SK-N-SH (cell line): ENCODE measurements at regions not wholly inside any gene's neighbourhood (a gene's known extent, or its start where the extent isn't known, plus 50 kb on each side); places are given as distances from the start of the nearest gene placed in this dataset.
A peak's percentile ranks its signal among the peaks of the same experiment; 100 is the strongest.

Experiments
- CTCF ChIA-PET: fragments of 300-600, 350-600 bp; formaldehyde crosslinking; extraction: SDS; loops from one replicate; lab custom pipeline; 2021; lab: Yijun Ruan, JAX
- POLR2A ChIA-PET: fragments of 350-600 bp; sonication (Branson Sonifier 250); formaldehyde crosslinking; extraction: SDS; loops from one replicate; lab custom pipeline; 2020; ENCODE audit warnings: antibody characterized with exemption, inconsistent platforms; lab: Yijun Ruan, JAX
- DNase-seq: peaks from one replicate; pipeline ENCODE4 v3.0.0; 2012
- H2AFZ ChIP-seq: fragments of 200-600 bp; sonication (generic); 2 replicates; pipeline ENCODE4 v1.8.1; 2016; ENCODE audit warnings: antibody characterized with exemption, mild to moderate bottlenecking, low read depth
- H3F3A ChIP-seq: fragments of 200-600 bp; sonication (generic); replicated peaks from 2 replicates; pipeline ENCODE3; 2016; ENCODE audit warnings: antibody characterized with exemption, mild to moderate bottlenecking; ENCODE audit not compliant: insufficient read depth
- H3K27ac ChIP-seq, 2 experiments: fragments of 200-500 bp in 1 of 2; fragments of 200-600 bp in 1 of 2; sonication (Bioruptor generic) in 1 of 2; sonication (generic), shearing (Covaris generic) in 1 of 2; 2 replicates each; pipeline versions ENCODE4 v1.5.1 to v1.6.1; 2014 to 2016; ENCODE audit warnings: low read depth in 2 of 2, inconsistent platforms in 1 of 2, low read length in 1 of 2, mild to moderate bottlenecking in 1 of 2, mixed read lengths in 1 of 2
- H3K27me3 ChIP-seq: fragments of 200-600 bp; sonication (generic), shearing (Covaris generic); 2 replicates; pipeline ENCODE4 v1.6.1; 2016; ENCODE audit warnings: mixed run types; ENCODE audit not compliant: insufficient read depth
- H3K36me3 ChIP-seq, 2 experiments: fragments of 200-500 bp in 1 of 2; fragments of 200-600 bp in 1 of 2; sonication (Bioruptor generic) in 1 of 2; sonication (generic) in 1 of 2; replicated peaks in 1 of 2; 2 replicates each; pipeline versions ENCODE3 to v1.5.1; 2014 to 2016; ENCODE audit warnings: low read length in 1 of 2, mild to moderate bottlenecking in 1 of 2; ENCODE audit not compliant: insufficient read depth in 2 of 2, control insufficient read depth in 1 of 2
- H3K4me1 ChIP-seq, 2 experiments: fragments of 200-500 bp in 1 of 2; fragments of 200-600 bp in 1 of 2; sonication (Bioruptor generic) in 1 of 2; sonication (generic), shearing (Covaris generic) in 1 of 2; 2 replicates each; pipeline versions ENCODE4 v1.5.1 to v1.6.1; 2014 to 2016; ENCODE audit warnings: low read depth in 1 of 2, low read length in 1 of 2, mixed run types in 1 of 2; ENCODE audit not compliant: insufficient read depth in 2 of 2, control insufficient read depth in 1 of 2
- H3K4me2 ChIP-seq: fragments of 200-600 bp; sonication (generic), shearing (Covaris generic); 2 replicates; pipeline ENCODE4 v1.6.1; 2017; ENCODE audit warnings: mixed run types
- H3K4me3 ChIP-seq, 2 experiments: fragments of 200-500 bp in 1 of 2; fragments of 200-600 bp in 1 of 2; sonication (Bioruptor generic) in 1 of 2; sonication (generic), shearing (Covaris generic) in 1 of 2; 2 replicates each; pipeline versions ENCODE4 v1.5.1 to v1.8.1; 2014 to 2016; ENCODE audit warnings: low read depth in 2 of 2, inconsistent platforms in 1 of 2, low read length in 1 of 2, mild to moderate bottlenecking in 1 of 2, mixed read lengths in 1 of 2, moderate library complexity in 1 of 2
- H3K79me2 ChIP-seq: fragments of 200-600 bp; sonication (generic); 2 replicates; pipeline ENCODE4 v1.8.1; 2017; ENCODE audit warnings: mild to moderate bottlenecking; ENCODE audit not compliant: insufficient read depth
- H3K9ac ChIP-seq: fragments of 200-600 bp; sonication (generic); 2 replicates; pipeline ENCODE4 v1.6.1; 2017; ENCODE audit warnings: mixed run types
- H3K9me2 ChIP-seq: fragments of 200-600 bp; sonication (generic); 2 replicates; pipeline ENCODE4 v1.6.1; 2017; ENCODE audit warnings: mixed run types
- H3K9me3 ChIP-seq: fragments of 200-600 bp; sonication (generic); 2 replicates; pipeline ENCODE4 v1.6.1; 2017; ENCODE audit warnings: mixed run types, mild to moderate bottlenecking, moderate library complexity
- H4K20me1 ChIP-seq: fragments of 200-600 bp; sonication (generic); 2 replicates; pipeline ENCODE4 v1.6.1; 2017; ENCODE audit warnings: mild to moderate bottlenecking, mixed run types; ENCODE audit not compliant: insufficient read depth
- EP300 ChIP-seq, 2 experiments: IDR thresholded peaks; 2 replicates each; pipeline versions ENCODE4 v1.4.0 to v1.6.1; 2012; ENCODE audit warnings: borderline replicate concordance in 1 of 2, low read depth in 1 of 2, low read length in 1 of 2
- FOSL2 ChIP-seq: IDR thresholded peaks from 2 replicates; pipeline ENCODE4 v1.4.0; 2012; ENCODE audit warnings: low read depth, mild to moderate bottlenecking, moderate library complexity, borderline replicate concordance
- FOXM1 ChIP-seq: IDR thresholded peaks from 2 replicates; pipeline ENCODE4 v1.4.0; 2012; ENCODE audit warnings: low read depth, mild to moderate bottlenecking
- JUND ChIP-seq: IDR thresholded peaks from 2 replicates; pipeline ENCODE4 v1.4.0; 2012
- NFIC ChIP-seq: IDR thresholded peaks from 2 replicates; pipeline ENCODE4 v1.4.0; 2012; ENCODE audit warnings: borderline replicate concordance
- RAD21 ChIP-seq: IDR thresholded peaks from 2 replicates; pipeline ENCODE4 v1.6.1; 2012; ENCODE audit warnings: mild to moderate bottlenecking, low read length
- RFX5 ChIP-seq: IDR thresholded peaks from 2 replicates; pipeline ENCODE4 v1.6.1; 2012; ENCODE audit warnings: mild to moderate bottlenecking, improper control_type of control experiment, low read length
- SIN3A ChIP-seq: IDR thresholded peaks from 2 replicates; pipeline ENCODE4 v1.6.1; 2012; ENCODE audit warnings: low read depth, mild to moderate bottlenecking, low read length, moderate library complexity, borderline replicate concordance
- SMC3 ChIP-seq: IDR thresholded peaks from 2 replicates; pipeline ENCODE4 v1.6.1; 2012; ENCODE audit warnings: low read depth, low read length, improper control_type of control experiment
- TEAD4 ChIP-seq: IDR thresholded peaks from 2 replicates; pipeline ENCODE4 v1.4.0; 2012; ENCODE audit warnings: mild to moderate bottlenecking, borderline replicate concordance; ENCODE audit not compliant: insufficient read depth
- YY1 ChIP-seq: IDR thresholded peaks from 2 replicates; pipeline ENCODE4 v1.4.0; 2012; ENCODE audit warnings: low read depth, mild to moderate bottlenecking
- WGBS: methylation state at CpG from one replicate; pipeline ENCODE4 v1.1.6; 2017; ENCODE audit warnings: low lambda C conversion rate; 5-methylcytosine and 5-hydroxymethylcytosine counted together
- TF ChIP-seq, protein P1 (sequence below): IDR thresholded peaks from 2 replicates; pipeline ENCODE4 v1.4.0; 2012; ENCODE audit warnings: low read depth
- TF ChIP-seq, protein P2 (sequence below): IDR thresholded peaks from 2 replicates; pipeline ENCODE4; 2012
- TF ChIP-seq, protein P3 (sequence below): IDR thresholded peaks from 2 replicates; pipeline ENCODE4 v1.4.0; 2012; ENCODE audit warnings: low read depth, borderline replicate concordance
- TF ChIP-seq, protein P4 (sequence below): IDR thresholded peaks from 2 replicates; pipeline ENCODE4 v1.4.0; 2012; ENCODE audit warnings: low read depth, borderline replicate concordance

DNA sequence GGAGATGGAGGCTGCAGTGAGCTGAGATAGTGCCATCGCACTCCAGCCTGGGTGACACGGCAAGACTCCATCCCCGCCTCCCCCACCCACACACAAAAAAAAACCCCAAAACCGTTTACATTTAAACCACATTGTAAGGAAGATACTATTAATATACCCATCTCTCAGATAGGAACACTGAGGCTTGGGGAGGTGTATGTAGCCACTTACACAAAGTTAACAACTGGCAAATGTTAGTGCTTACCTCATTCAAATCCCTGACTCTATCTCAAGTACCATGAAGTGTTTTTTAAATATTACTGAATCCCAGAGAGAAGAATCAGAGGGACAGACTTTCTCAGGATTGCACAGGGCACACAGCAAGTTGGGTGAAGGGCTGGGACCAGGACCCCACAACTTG, 164.5 kb downstream of the MIAT start:
- Histone ChIP-seq H2AFZ (no peak overlapping the region), H3K79me2 (no peaks in the 10 kb centered on the region), H3K27ac (no peak overlapping the region), H3K4me2 (no peak overlapping the region), H3K9me3 (no peaks in the 10 kb centered on the region), H3K27me3 (no peaks in the 10 kb centered on the region), H3F3A (no peaks in the 10 kb centered on the region), H3K9ac (no peak overlapping the region), H3K9me2 (no peaks in the 10 kb centered on the region), H3K4me1 (no peaks in the 10 kb centered on the region; a peak in 1 of 4 replicates), H3K36me3 (no peaks in the 10 kb centered on the region), H4K20me1 (no peaks in the 10 kb centered on the region), H3K4me3 (no peak overlapping the region)
- POLR2A ChIA-PET = no interaction called here
- CTCF ChIA-PET = interaction anchor here (1.0 to 1.6 kb wide), 2 partner anchors 9 to 143 kb away, joined by 3 to 5 read pairs; no protein-coding TSS in a partner anchor
- WGBS = 54% methylated on average over 4 of the region's 4 CpGs
- TF ChIP-seq RFX5 (no peak), RAD21 (no peak), SIN3A (no peak), TEAD4 (no peak), EP300 (IDR thresholded peaks at IDR 0.05; ENCODE audit: borderline replicate concordance in 1 of 2, low read depth in 1 of 2, low read length in 1 of 2) (no peak), NFIC (no peak), JUND (no peak), SMC3 (no peak), FOXM1 (no peak), YY1 (no peak), FOSL2 (no peak)
- TF ChIP-seq, protein P1, sequence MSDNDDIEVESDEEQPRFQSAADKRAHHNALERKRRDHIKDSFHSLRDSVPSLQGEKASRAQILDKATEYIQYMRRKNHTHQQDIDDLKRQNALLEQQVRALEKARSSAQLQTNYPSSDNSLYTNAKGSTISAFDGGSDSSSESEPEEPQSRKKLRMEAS = no peak
- TF ChIP-seq, protein P2, sequence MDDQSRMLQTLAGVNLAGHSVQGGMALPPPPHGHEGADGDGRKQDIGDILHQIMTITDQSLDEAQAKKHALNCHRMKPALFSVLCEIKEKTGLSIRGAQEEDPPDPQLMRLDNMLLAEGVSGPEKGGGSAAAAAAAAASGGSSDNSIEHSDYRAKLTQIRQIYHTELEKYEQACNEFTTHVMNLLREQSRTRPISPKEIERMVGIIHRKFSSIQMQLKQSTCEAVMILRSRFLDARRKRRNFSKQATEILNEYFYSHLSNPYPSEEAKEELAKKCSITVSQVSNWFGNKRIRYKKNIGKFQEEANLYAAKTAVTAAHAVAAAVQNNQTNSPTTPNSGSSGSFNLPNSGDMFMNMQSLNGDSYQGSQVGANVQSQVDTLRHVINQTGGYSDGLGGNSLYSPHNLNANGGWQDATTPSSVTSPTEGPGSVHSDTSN = no peak
- TF ChIP-seq, protein P3, sequence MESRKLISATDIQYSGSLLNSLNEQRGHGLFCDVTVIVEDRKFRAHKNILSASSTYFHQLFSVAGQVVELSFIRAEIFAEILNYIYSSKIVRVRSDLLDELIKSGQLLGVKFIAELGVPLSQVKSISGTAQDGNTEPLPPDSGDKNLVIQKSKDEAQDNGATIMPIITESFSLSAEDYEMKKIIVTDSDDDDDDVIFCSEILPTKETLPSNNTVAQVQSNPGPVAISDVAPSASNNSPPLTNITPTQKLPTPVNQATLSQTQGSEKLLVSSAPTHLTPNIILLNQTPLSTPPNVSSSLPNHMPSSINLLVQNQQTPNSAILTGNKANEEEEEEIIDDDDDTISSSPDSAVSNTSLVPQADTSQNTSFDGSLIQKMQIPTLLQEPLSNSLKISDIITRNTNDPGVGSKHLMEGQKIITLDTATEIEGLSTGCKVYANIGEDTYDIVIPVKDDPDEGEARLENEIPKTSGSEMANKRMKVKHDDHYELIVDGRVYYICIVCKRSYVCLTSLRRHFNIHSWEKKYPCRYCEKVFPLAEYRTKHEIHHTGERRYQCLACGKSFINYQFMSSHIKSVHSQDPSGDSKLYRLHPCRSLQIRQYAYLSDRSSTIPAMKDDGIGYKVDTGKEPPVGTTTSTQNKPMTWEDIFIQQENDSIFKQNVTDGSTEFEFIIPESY = no peak
- TF ChIP-seq, protein P4, sequence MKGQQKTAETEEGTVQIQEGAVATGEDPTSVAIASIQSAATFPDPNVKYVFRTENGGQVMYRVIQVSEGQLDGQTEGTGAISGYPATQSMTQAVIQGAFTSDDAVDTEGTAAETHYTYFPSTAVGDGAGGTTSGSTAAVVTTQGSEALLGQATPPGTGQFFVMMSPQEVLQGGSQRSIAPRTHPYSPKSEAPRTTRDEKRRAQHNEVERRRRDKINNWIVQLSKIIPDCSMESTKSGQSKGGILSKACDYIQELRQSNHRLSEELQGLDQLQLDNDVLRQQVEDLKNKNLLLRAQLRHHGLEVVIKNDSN = no peak
- no peak for DNase-seq

DNA sequence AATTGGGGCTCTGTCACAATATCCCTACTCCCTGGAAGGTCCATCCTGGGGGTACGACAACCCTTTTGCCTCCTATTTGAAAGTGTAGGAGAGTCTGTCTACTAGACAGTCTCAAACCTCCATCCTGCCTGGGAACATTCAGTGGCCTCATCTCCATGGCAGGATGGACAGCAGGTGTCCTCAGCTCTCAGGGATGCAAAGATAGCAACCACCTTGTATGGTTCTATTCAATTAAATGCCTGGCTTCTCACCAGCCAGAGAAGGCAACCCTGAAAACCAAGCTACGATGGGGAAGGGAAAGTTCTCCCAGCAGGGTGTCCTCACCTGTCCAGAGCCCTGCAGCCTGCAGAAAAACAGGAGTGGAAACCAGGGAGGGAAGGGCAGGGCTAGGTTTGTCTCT, 164.9 kb downstream of the MIAT start:
- Histone ChIP-seq H3K9me2 (no peaks in the 10 kb centered on the region), H3K9ac (no peak overlapping the region), H3K27me3 (no peaks in the 10 kb centered on the region), H3K27ac (no peak overlapping the region), H3K4me2 (no peak overlapping the region), H3K4me1 (no peaks in the 10 kb centered on the region; a peak in 1 of 4 replicates), H3K9me3 (no peaks in the 10 kb centered on the region), H2AFZ (no peak overlapping the region), H3F3A (no peaks in the 10 kb centered on the region), H3K36me3 (no peaks in the 10 kb centered on the region), H4K20me1 (no peaks in the 10 kb centered on the region), H3K79me2 (no peaks in the 10 kb centered on the region), H3K4me3 (no peak overlapping the region)
- POLR2A ChIA-PET = no interaction called here
- WGBS = 42% methylated on average over 2 of the region's 2 CpGs
- CTCF ChIA-PET = interaction anchor here (1.0 to 1.6 kb wide), 5 partner anchors 8 to 144 kb away, joined by 3 to 5 read pairs (median 4); no protein-coding TSS in a partner anchor
- DNase-seq = no peak
- TF ChIP-seq RFX5 = no peak
- TF ChIP-seq SMC3 = peak; percentile 13; the same call in 1 of the 2 replicates
- TF ChIP-seq RAD21 = peak; percentile 40; the same call in 1 of the 2 replicates
